NCI-H2196 (cell line): ENCODE measurements at regions not wholly inside any gene's neighbourhood (a gene's known extent, or its start where the extent isn't known, plus 50 kb on each side); places are given as distances from the start of the nearest gene placed in this dataset.

ENCODE experiments used
- DNase-seq: peaks from one replicate; lab custom pipeline; 2025; ENCODE audit not compliant: unreplicated experiment; lab: John Stamatoyannopoulos, UW

GRCh38 chr13:99893567-99893966, 78.0 kb downstream of the ZIC5 start:
- no peak for DNase-seq

GRCh38 chr13:99892866-99893504, 78.6 kb downstream of the ZIC5 start:
- DNase-seq = no peak

- DNase-seq = no peak
Measured at GRCh38 chr13:99892196-99892613, 79.4 kb downstream of the ZIC5 start.

- no peak for DNase-seq
Measured at GRCh38 chr13:99886706-99887105, 84.9 kb downstream of the ZIC5 start.

GRCh38 chr13:99884913-99885312, 86.7 kb downstream of the ZIC5 start:
- DNase-seq = no peak

GRCh38 chr13:99883805-99884204, 87.8 kb downstream of the ZIC5 start:
- no peak for DNase-seq

- DNase-seq = no peak
Measured at GRCh38 chr13:99878921-99879610, 92.5 kb downstream of the ZIC5 start.

- no peak for DNase-seq
Measured at GRCh38 chr13:99876651-99877050, 94.9 kb downstream of the ZIC5 start.

- DNase-seq = no peak
Measured at GRCh38 chr13:99875391-99875790, 96.2 kb downstream of the ZIC5 start.

- no peak for DNase-seq
Measured at GRCh38 chr13:99873832-99874430, 97.6 kb downstream of the ZIC5 start.

- no peak for DNase-seq
Measured at GRCh38 chr13:99873141-99873540, 98.4 kb downstream of the ZIC5 start.

- no peak for DNase-seq
Measured at GRCh38 chr13:99871249-99871898, 100.2 kb downstream of the ZIC5 start.

GRCh38 chr13:99870541-99870940, 101.0 kb downstream of the ZIC5 start:
- DNase-seq = no peak

- DNase-seq = no peak
Measured at GRCh38 chr13:99869830-99870229, 101.7 kb downstream of the ZIC5 start.

- no peak for DNase-seq
Measured at GRCh38 chr13:99868767-99869166, 102.8 kb downstream of the ZIC5 start.

GRCh38 chr13:99867535-99868257, 103.9 kb downstream of the ZIC5 start:
- DNase-seq = no peak

- DNase-seq = no peak
Measured at GRCh38 chr13:99866781-99867180, 104.8 kb downstream of the ZIC5 start.

GRCh38 chr13:99865420-99865930, 106.1 kb downstream of the ZIC5 start:
- no peak for DNase-seq

GRCh38 chr13:99864627-99864990, 107.0 kb downstream of the ZIC5 start:
- DNase-seq = no peak

GRCh38 chr13:99863789-99864626, 107.6 kb downstream of the ZIC5 start:
- DNase-seq = no peak
